Endodermal cell (in vitro differentiated cells): ENCODE measurements at regions not wholly inside any gene's neighbourhood (a gene's known extent, or its start where the extent isn't known, plus 50 kb on each side); places are given as distances from the start of the nearest gene placed in this dataset.
A peak's percentile ranks its signal among the peaks of the same experiment; 100 is the strongest.

Experiments
- DNase-seq: peaks from one replicate; pipeline ENCODE4 v3.0.0-alpha.2; 2017
- H3K27ac ChIP-seq: 2 replicates; pipeline ENCODE4 v1.5.1; 2013; ENCODE audit warnings: mild to moderate bottlenecking, low read depth, low read length, moderate library complexity
- H3K27me3 ChIP-seq: 2 replicates; pipeline ENCODE4 v1.6.1; 2013; ENCODE audit warnings: mild to moderate bottlenecking, low read length, moderate library complexity; ENCODE audit not compliant: insufficient read depth, control insufficient read depth, poor library complexity, severe bottlenecking
- H3K36me3 ChIP-seq: 2 replicates; pipeline ENCODE4 v1.7.0; 2013; ENCODE audit warnings: mild to moderate bottlenecking, low read length, moderate library complexity; ENCODE audit not compliant: control insufficient read depth, insufficient read depth
- H3K4me1 ChIP-seq: one replicate; pipeline ENCODE4 v1.7.0; 2013; ENCODE audit warnings: low read length; ENCODE audit not compliant: control insufficient read depth, insufficient read depth
- H3K4me3 ChIP-seq: 2 replicates; pipeline ENCODE4 v1.5.1; 2013; ENCODE audit warnings: mild to moderate bottlenecking, low read length, moderate library complexity
- H3K9ac ChIP-seq: 2 replicates; pipeline ENCODE4 v1.6.1; 2013; ENCODE audit warnings: mild to moderate bottlenecking, low read length, moderate library complexity; ENCODE audit not compliant: poor library complexity, severe bottlenecking; ENCODE audit errors: extremely low read depth
- H3K9me3 ChIP-seq: 2 replicates; pipeline ENCODE4 v1.6.1; 2013; ENCODE audit warnings: mild to moderate bottlenecking, low read length, moderate library complexity; ENCODE audit not compliant: control insufficient read depth
- H3K27ac Mint-ChIP-seq: 2 replicates; pipeline ENCODE4 v1.8.0; 2020; ENCODE audit warnings: mixed read lengths
- H3K27me3 Mint-ChIP-seq: 2 replicates; pipeline ENCODE4 v1.8.0; 2021; ENCODE audit warnings: mild to moderate bottlenecking, mixed read lengths; ENCODE audit not compliant: insufficient read depth
- H3K36me3 Mint-ChIP-seq: 2 replicates; pipeline ENCODE4 v1.8.0; 2020; ENCODE audit warnings: low read depth, mixed read lengths
- H3K4me1 Mint-ChIP-seq: 2 replicates; pipeline ENCODE4 v1.8.0; 2020; ENCODE audit warnings: mixed read lengths
- H3K4me3 Mint-ChIP-seq: 2 replicates; pipeline ENCODE4 v1.8.0; 2020; ENCODE audit warnings: mild to moderate bottlenecking, moderate library complexity, mixed read lengths
- H3K9me3 Mint-ChIP-seq: 2 replicates; pipeline ENCODE4 v1.8.0; 2020; ENCODE audit warnings: mild to moderate bottlenecking, mixed read lengths
- CTCF ChIP-seq: fragments of 200-600 bp; sonication (generic); conservative IDR thresholded peaks from 2 replicates; pipeline ENCODE4 v1.5.0; 2021; ENCODE audit warnings: antibody characterized with exemption, mild to moderate bottlenecking
- WGBS, 2 experiments: methylation state at CpG; one replicate each; pipeline versions ENCODE4 v1.1.5 to v1.1.7; 2013; ENCODE audit warnings: missing lambda C conversion rate in 2 of 2, mixed read lengths in 1 of 2; ENCODE audit not compliant: insufficient coverage in 1 of 2, insufficient read length in 1 of 2; 5-methylcytosine and 5-hydroxymethylcytosine counted together

GRCh38 chr5:135707302-135707701 lies 127.2 kb upstream of the SLC25A48 start:
- Mint-ChIP-seq H3K9me3 (no peaks in the 10 kb centered on the region), H3K27ac (no peak overlapping the region), H3K4me3 (no peak overlapping the region), H3K4me1 (peaks cover 15% of the 10 kb centered on the region), H3K27me3 (peaks cover 18% of the 10 kb centered on the region), H3K36me3 (no peaks in the 10 kb centered on the region)
- no peaks in the 10 kb centered on the region for H3K27me3 ChIP-seq
- no peaks in the 10 kb centered on the region for H3K9me3 ChIP-seq
- WGBS, 2 experiments: 92 to 100% methylated on average over 1 to 5 of the region's 5 CpGs
- no peak for TF ChIP-seq CTCF
- no peak overlapping the region for H3K4me3 ChIP-seq
- no peak overlapping the region for H3K9ac ChIP-seq
- H3K27ac ChIP-seq: no peak overlapping the region
- H3K4me1 ChIP-seq: peaks cover 10% of the 10 kb centered on the region
- no peaks in the 10 kb centered on the region for H3K36me3 ChIP-seq
- DNase-seq: peak; percentile 35

- Mint-ChIP-seq H3K27me3 (peaks cover 18% of the 10 kb centered on the region), H3K4me1 (peaks cover 12% of the 10 kb centered on the region), H3K27ac (no peak overlapping the region), H3K9me3 (no peaks in the 10 kb centered on the region), H3K4me3 (no peak overlapping the region), H3K36me3 (no peaks in the 10 kb centered on the region)
- no peak overlapping the region for H3K27ac ChIP-seq
- no peaks in the 10 kb centered on the region for H3K36me3 ChIP-seq
- no peak overlapping the region for H3K9ac ChIP-seq
- no peak for DNase-seq
- no peaks in the 10 kb centered on the region for H3K9me3 ChIP-seq
- H3K4me3 ChIP-seq: no peak overlapping the region
- 88 to 100% methylated on average over 4 of the region's 4 CpGs for WGBS, 2 experiments
- peaks cover 10% of the 10 kb centered on the region for H3K4me1 ChIP-seq
- H3K27me3 ChIP-seq: no peaks in the 10 kb centered on the region
- TF ChIP-seq CTCF: no peak
Measured at GRCh38 chr5:135706893-135707292, 127.6 kb upstream of the SLC25A48 start.

- H3K4me1 Mint-ChIP-seq: peaks cover 8% of the 10 kb centered on the region
- TF ChIP-seq CTCF: no peak
- H3K4me3 ChIP-seq: no peak overlapping the region
- no peak overlapping the region for H3K4me3 Mint-ChIP-seq
- H3K36me3 Mint-ChIP-seq: no peaks in the 10 kb centered on the region
- no peak overlapping the region for H3K9ac ChIP-seq
- WGBS, 2 experiments: 92 to 100% methylated on average over 3 to 8 of the region's 8 CpGs
- H3K27ac ChIP-seq: no peak overlapping the region
- H3K27me3 Mint-ChIP-seq: peaks cover 18% of the 10 kb centered on the region
- H3K4me1 ChIP-seq: peaks cover 10% of the 10 kb centered on the region
- no peaks in the 10 kb centered on the region for H3K9me3 ChIP-seq
- no peaks in the 10 kb centered on the region for H3K27me3 ChIP-seq
- H3K27ac Mint-ChIP-seq: no peak overlapping the region
- no peaks in the 10 kb centered on the region for H3K36me3 ChIP-seq
- no peak for DNase-seq
- no peaks in the 10 kb centered on the region for H3K9me3 Mint-ChIP-seq
Measured at GRCh38 chr5:135706474-135706873, 127.7 kb upstream of the CXCL14 start.
